Activated effector memory CD4-positive, alpha-beta T cell treated with anti-CD3 and anti-CD28 coated beads, Interleukin-2, amount 50 U/mL, for 16 hours (primary cell): ENCODE measurements at regions not wholly inside any gene's neighbourhood (a gene's known extent, or its start where the extent isn't known, plus 50 kb on each side); places are given as distances from the start of the nearest gene placed in this dataset.

Source experiments
- DNase-seq: peaks from one replicate; pipeline ENCODE4 v3.0.0-alpha.2; 2020

GRCh38 chr11:103624708-103625623, 411.5 kb upstream of the DDI1 start:
- no peak for DNase-seq

- DNase-seq, result no peak
These were observed 410.8 kb upstream of the DDI1 start for GRCh38 chr11:103625624-103625965.

DNA sequence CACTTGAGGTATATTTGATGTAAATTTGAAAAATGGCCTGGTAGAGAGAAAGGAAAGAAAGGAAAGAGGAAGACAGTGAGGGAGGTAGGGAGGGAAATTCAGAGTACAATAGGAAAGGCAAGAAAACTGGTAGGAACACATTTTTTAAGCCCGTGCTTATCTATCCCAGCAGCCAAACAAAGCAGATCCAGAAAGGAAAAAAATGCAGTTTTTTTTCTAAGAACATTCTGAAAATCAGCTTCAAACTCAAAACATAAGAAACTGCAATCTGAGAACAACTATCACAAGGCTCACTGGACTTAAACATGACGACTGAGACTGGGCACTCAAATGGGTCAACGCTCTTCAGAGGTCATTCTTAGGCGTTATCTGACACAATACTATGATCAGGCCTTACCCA, 408.3 kb upstream of the DDI1 start:
- DNase-seq, result no peak

DNA sequence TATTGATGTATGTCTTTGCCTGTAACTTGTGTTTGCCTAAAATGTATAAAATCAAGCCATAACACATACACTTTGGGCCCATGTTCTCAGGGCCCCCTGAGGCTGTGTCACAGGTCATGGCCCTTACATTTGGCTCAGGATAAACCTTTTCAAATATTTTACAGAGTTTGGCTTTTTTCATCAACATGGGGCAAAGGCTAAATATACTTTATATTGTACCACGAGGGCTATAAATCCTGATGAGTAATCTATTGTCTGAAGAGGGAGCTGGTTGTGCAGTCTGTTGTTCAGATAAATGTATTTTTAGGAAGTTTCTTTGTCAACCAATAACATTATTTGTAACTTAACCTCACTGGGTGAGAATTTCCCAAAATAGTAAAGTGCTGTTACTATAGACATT, 404.6 kb upstream of the DDI1 start:
- no peak for DNase-seq

- no peak for DNase-seq
These were observed 403.2 kb upstream of the DDI1 start for GRCh38 chr11:103633068-103633788.

- no peak for DNase-seq
These were observed 402.4 kb upstream of the DDI1 start for GRCh38 chr11:103633819-103634590.

GRCh38 chr11:103636232-103636631, 400.2 kb upstream of the DDI1 start:
- DNase-seq, result no peak

- no peak for DNase-seq
These were observed 399.1 kb upstream of the DDI1 start for GRCh38 chr11:103637295-103637694.

DNA sequence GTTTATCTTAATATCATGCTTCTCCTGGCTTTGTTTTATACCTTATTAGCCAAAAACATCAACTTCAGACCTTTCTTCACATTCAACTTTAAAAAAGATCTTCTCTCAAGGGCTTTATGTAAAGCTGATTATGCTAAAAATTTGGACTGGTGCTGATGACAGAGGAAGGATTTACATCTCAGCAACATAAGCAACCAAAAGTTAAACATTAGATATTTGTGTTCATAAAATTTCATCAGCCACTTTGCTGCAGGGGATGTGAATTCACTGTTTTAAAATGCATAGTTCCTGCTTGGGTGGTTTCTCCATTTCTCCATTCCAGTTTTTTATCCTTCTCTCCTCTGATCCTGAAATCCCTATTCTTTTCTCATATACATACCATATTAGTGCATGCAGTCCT, 398.6 kb upstream of the DDI1 start:
- no peak for DNase-seq

DNA sequence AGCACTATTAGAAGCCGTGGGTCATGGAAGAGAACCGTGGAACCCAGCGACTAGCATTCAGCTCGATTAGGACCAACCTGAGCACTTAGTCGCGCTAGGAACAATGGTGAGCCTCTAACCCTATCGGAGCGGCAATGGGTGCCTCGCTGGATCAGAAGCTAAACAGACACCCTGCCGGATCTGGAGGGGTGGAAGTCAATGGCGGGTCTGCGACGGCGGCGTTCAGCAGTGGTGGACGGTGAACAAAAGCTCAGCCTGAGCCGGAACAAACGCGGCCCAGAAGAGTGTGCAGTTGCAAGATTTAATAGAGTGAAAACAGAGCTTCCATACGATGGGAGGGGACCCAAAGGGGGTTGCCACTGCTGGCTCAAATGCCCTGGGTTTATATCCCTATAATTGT, 391.8 kb upstream of the DDI1 start:
- no peak for DNase-seq

DNA sequence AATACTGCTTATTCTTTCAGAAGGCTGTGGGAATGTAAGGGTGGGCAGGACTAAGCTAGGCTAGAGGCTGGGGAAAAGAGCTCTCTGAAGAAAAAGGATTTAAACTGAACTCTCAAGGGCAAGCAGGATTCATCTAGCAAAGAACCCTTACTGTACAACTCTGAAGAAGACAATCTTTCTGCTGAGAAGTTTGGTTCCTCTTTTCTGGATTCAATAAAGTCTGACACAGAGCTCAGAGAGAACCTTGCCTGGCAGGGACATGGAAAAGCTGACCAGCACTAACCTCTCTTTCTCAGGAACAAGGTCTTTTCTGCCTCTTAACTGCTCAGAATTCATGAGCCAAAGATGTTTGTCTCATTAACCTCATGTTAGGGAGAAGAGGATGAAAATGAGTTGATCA, 388.4 kb upstream of the DDI1 start:
- DNase-seq, result no peak

GRCh38 chr11:103648670-103649400, 387.6 kb upstream of the DDI1 start:
- DNase-seq, result no peak

DNA sequence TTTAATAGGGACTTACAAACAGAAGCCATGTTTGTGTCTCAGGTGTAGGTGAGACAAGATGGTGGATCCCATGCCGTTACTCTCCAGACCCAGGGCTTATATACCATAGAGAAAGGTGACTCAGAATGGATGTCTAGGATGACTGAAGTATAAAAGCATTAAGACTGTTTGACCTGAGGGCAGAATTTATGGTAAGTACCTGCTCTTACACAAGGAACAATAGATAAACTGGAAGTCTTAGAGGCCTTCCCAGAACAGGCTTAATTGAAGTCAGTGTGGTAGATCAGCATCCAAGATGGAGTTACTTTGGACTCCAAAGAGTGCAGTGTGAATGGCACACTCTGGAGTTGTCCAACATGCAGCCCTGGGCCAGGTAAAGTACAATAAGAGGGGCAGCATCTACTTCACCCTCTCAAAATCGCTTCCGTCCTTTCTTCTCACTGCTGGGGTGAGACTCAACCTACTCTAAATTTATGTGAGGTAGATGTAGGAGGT, 387.0 kb upstream of the DDI1 start:
- no peak for DNase-seq

- no peak for DNase-seq
These were observed 386.1 kb upstream of the DDI1 start for GRCh38 chr11:103650330-103650729.

DNA sequence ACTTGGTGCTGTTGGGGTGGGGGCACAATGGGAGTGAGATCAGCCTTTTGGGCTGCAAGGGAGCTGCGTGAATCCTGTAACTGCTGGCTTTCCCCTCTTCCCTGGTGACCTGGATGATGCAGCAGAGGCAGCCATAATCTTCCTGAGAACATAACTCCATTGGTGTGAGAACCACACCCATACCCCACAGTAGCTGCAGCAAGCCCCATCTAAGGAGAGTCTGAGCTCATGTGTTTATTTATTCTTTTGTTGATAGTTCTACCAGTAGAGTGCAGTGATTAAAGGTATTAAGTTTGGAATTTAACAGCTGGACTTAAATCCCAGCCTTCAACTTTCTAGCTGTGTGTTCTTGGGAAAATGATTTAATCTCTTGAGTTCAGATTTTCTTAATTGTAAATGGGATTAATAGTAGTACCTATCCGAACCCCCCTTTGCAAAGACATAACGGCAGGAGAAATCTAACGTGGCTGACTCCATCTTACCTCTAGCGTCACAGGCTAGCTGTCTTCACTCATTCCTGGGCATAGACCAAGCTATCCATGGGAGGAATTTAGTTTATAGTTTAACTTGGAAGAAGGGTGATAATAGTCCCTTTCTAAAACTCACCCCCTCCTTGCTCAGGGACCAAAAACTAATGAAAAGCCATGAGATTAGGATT, 385.0 kb upstream of the DDI1 start:
- DNase-seq, result no peak

DNA sequence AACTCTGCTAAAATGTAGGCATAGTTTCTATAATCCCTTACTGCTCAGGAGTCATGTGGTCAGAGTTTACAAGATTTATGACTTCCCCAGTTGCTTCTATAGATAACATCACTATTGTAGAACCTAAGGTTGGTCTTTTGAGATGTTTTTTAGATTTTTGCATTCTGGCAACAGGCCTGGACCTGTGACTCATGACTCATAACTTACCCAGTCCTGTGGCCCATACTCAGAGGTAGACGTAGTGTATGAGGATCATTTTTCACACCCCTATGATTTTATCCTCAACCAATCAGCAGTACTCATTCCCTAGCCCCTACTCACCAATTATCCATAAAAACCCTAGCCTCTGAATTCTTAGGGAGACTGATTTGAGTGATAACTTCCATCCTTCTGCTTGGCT, 384.4 kb upstream of the DDI1 start:
- DNase-seq, result no peak

DNA sequence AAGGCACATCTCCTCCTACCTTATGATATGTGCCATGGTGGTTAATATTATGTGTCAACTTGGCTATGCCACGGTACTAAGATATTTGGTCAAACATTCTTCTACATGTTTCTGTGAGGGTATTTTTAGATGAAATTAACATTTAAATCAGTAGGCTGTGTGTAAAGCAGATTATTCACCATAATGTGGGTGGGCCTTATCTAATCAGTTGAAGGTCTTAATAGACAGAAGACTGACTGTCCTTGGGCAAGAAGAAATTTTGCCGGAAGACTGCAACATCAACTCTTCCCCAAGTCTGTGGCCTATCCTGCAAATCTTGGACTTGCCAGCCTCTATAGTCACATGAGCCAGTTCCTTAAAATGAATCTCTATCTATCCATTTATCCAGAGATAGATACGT, 380.1 kb upstream of the DDI1 start:
- DNase-seq, result no peak

GRCh38 chr11:103659206-103659618, 377.2 kb upstream of the DDI1 start:
- DNase-seq, result no peak

DNA sequence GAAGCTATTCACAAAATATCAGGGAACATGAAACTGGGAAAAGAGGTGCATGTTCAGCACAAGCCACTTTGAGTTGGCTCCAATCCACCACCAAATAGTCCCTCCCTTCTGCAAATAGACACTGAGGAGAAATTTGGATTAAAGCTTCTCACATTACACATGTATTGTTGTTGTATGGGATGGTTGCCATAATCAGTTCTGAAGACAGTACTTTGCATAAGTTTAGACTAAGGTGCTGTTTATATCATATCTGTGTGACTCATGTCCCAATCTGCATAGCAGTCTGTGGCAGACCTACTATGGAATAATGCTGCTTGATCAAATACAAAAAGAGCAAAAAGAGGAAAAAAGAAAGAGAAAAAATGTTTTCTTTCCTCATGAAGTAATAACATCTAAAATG, 376.7 kb upstream of the DDI1 start:
- DNase-seq, result no peak

- no peak for DNase-seq
These were observed 375.3 kb upstream of the DDI1 start for GRCh38 chr11:103661185-103661584.

- no peak for DNase-seq
These were observed 374.4 kb upstream of the DDI1 start for GRCh38 chr11:103661991-103662390.

- no peak for DNase-seq
These were observed 373.6 kb upstream of the DDI1 start for GRCh38 chr11:103662880-103663279.
